ENCODE measurements at regions not wholly inside any gene's neighbourhood (a gene's known extent, or its start where the extent isn't known, plus 50 kb on each side); places are given as distances from the start of the nearest gene placed in this dataset.
A peak's percentile ranks its signal among the peaks of the same experiment; 100 is the strongest.
"Not testable (repeated sequence)": the region's sequence is repeated elsewhere in the genome, so short reads cannot be mapped to it uniquely, and the experiment has no call there.

- DNase-seq (ENCODE audit: low read depth in 4 of 6, low spot score in 6 of 6); H3K27ac ChIP-seq (ENCODE audit: low read depth, low read length); H3K36me3 ChIP-seq (ENCODE audit: control insufficient read depth, insufficient read depth, low read length); H3K4me1 ChIP-seq (ENCODE audit: control insufficient read depth, insufficient read depth, low read length); H3K9me3 ChIP-seq (ENCODE audit: control insufficient read depth, insufficient read depth, low read length); H3K27me3 ChIP-seq (ENCODE audit: control insufficient read depth, insufficient read depth, low read length); H3K4me3 ChIP-seq (ENCODE audit: low read depth, low read length): not testable (repeated sequence)
Observed at GRCh38 chr4:69013933-69014332, 62.3 kb upstream of the UGT2A3 start.

- H3K27me3 ChIP-seq (ENCODE audit: control insufficient read depth, insufficient read depth, low read length); H3K4me1 ChIP-seq (ENCODE audit: control insufficient read depth, insufficient read depth, low read length); DNase-seq (ENCODE audit: low read depth in 4 of 6, low spot score in 6 of 6); H3K27ac ChIP-seq (ENCODE audit: low read depth, low read length); H3K36me3 ChIP-seq (ENCODE audit: control insufficient read depth, insufficient read depth, low read length); H3K9me3 ChIP-seq (ENCODE audit: control insufficient read depth, insufficient read depth, low read length); H3K4me3 ChIP-seq (ENCODE audit: low read depth, low read length): not testable (repeated sequence)
- WGBS (ENCODE audit: insufficient coverage): 64% methylated on average over 2 of the region's 3 CpGs
Observed at GRCh38 chr4:69017986-69018385, 66.4 kb upstream of the UGT2A3 start.

GRCh38 chr4:69019538-69020461 is 68.2 kb upstream of the UGT2A3 start:
- H3K36me3 ChIP-seq (ENCODE audit: control insufficient read depth, insufficient read depth, low read length); H3K4me3 ChIP-seq (ENCODE audit: low read depth, low read length); DNase-seq (ENCODE audit: low read depth in 4 of 6, low spot score in 6 of 6); H3K9me3 ChIP-seq (ENCODE audit: control insufficient read depth, insufficient read depth, low read length); H3K27me3 ChIP-seq (ENCODE audit: control insufficient read depth, insufficient read depth, low read length); H3K27ac ChIP-seq (ENCODE audit: low read depth, low read length); H3K4me1 ChIP-seq (ENCODE audit: control insufficient read depth, insufficient read depth, low read length): not testable (repeated sequence)
- 72% methylated on average over 3 of the region's 6 CpGs for WGBS (ENCODE audit: insufficient coverage)

- H3K9me3 ChIP-seq (ENCODE audit: control insufficient read depth, insufficient read depth, low read length); H3K4me3 ChIP-seq (ENCODE audit: low read depth, low read length); H3K4me1 ChIP-seq (ENCODE audit: control insufficient read depth, insufficient read depth, low read length); H3K27ac ChIP-seq (ENCODE audit: low read depth, low read length); DNase-seq (ENCODE audit: low read depth in 4 of 6, low spot score in 6 of 6); H3K27me3 ChIP-seq (ENCODE audit: control insufficient read depth, insufficient read depth, low read length); H3K36me3 ChIP-seq (ENCODE audit: control insufficient read depth, insufficient read depth, low read length): not testable (repeated sequence)
- WGBS (ENCODE audit: insufficient coverage): no CpG with 5 or more reads among the region's 2 CpGs
Observed at GRCh38 chr4:69020462-69020807, 68.8 kb upstream of the UGT2A3 start.

GRCh38 chr4:69025191-69025998 is 70.9 kb upstream of the UGT2B7 start:
- Histone ChIP-seq H3K9me3 (ENCODE audit: control insufficient read depth, insufficient read depth, low read length) (no peaks in the 10 kb centered on the region), H3K36me3 (ENCODE audit: control insufficient read depth, insufficient read depth, low read length) (no peaks in the 10 kb centered on the region), H3K4me1 (ENCODE audit: control insufficient read depth, insufficient read depth, low read length) (no peaks in the 10 kb centered on the region), H3K27me3 (ENCODE audit: control insufficient read depth, insufficient read depth, low read length) (no peaks in the 10 kb centered on the region), H3K27ac (ENCODE audit: low read depth, low read length) (no peak overlapping the region), H3K4me3 (ENCODE audit: low read depth, low read length) (no peak overlapping the region)
- peak in 1 of 6 donors; percentile 4 for DNase-seq (ENCODE audit: low read depth in 4 of 6, low spot score in 6 of 6)
- 66% methylated on average over 4 of the region's 4 CpGs for WGBS (ENCODE audit: insufficient coverage)

GRCh38 chr4:69025999-69026387 is 70.3 kb upstream of the UGT2B7 start:
- no peaks in the 10 kb centered on the region for H3K36me3 ChIP-seq (ENCODE audit: control insufficient read depth, insufficient read depth, low read length)
- H3K27ac ChIP-seq (ENCODE audit: low read depth, low read length): no peak overlapping the region
- H3K4me1 ChIP-seq (ENCODE audit: control insufficient read depth, insufficient read depth, low read length): no peaks in the 10 kb centered on the region
- no peaks in the 10 kb centered on the region for H3K9me3 ChIP-seq (ENCODE audit: control insufficient read depth, insufficient read depth, low read length)
- DNase-seq (ENCODE audit: low read depth in 4 of 6, low spot score in 6 of 6): no peak
- H3K4me3 ChIP-seq (ENCODE audit: low read depth, low read length): no peak overlapping the region
- H3K27me3 ChIP-seq (ENCODE audit: control insufficient read depth, insufficient read depth, low read length): no peaks in the 10 kb centered on the region

- H3K27ac ChIP-seq (ENCODE audit: low read depth, low read length): no peak overlapping the region
- H3K4me1 ChIP-seq (ENCODE audit: control insufficient read depth, insufficient read depth, low read length): no peaks in the 10 kb centered on the region
- 100% methylated on average over 1 of the region's 2 CpGs for WGBS (ENCODE audit: insufficient coverage)
- no peaks in the 10 kb centered on the region for H3K9me3 ChIP-seq (ENCODE audit: control insufficient read depth, insufficient read depth, low read length)
- no peak overlapping the region for H3K4me3 ChIP-seq (ENCODE audit: low read depth, low read length)
- no peak for DNase-seq (ENCODE audit: low read depth in 4 of 6, low spot score in 6 of 6)
- no peaks in the 10 kb centered on the region for H3K27me3 ChIP-seq (ENCODE audit: control insufficient read depth, insufficient read depth, low read length)
- H3K36me3 ChIP-seq (ENCODE audit: control insufficient read depth, insufficient read depth, low read length): no peaks in the 10 kb centered on the region
Observed at GRCh38 chr4:69026974-69027373, 69.3 kb upstream of the UGT2B7 start.

GRCh38 chr4:69030326-69030725 is 65.9 kb upstream of the UGT2B7 start:
- 100% methylated on average over 1 of the region's 4 CpGs for WGBS (ENCODE audit: insufficient coverage)
- H3K36me3 ChIP-seq (ENCODE audit: control insufficient read depth, insufficient read depth, low read length): no peaks in the 10 kb centered on the region
- no peak overlapping the region for H3K27ac ChIP-seq (ENCODE audit: low read depth, low read length)
- H3K9me3 ChIP-seq (ENCODE audit: control insufficient read depth, insufficient read depth, low read length): no peaks in the 10 kb centered on the region
- no peak for DNase-seq (ENCODE audit: low read depth in 4 of 6, low spot score in 6 of 6)
- no peaks in the 10 kb centered on the region for H3K27me3 ChIP-seq (ENCODE audit: control insufficient read depth, insufficient read depth, low read length)
- H3K4me3 ChIP-seq (ENCODE audit: low read depth, low read length): no peak overlapping the region
- H3K4me1 ChIP-seq (ENCODE audit: control insufficient read depth, insufficient read depth, low read length): no peaks in the 10 kb centered on the region

- no CpG with 5 or more reads among the region's 2 CpGs for WGBS (ENCODE audit: insufficient coverage)
Observed at GRCh38 chr4:69032847-69033638, 63.2 kb upstream of the UGT2B7 start.

More at GRCh38 chr4:69032847-69033638, 63.2 kb upstream of the UGT2B7 start:
- H3K4me1 ChIP-seq (ENCODE audit: control insufficient read depth, insufficient read depth, low read length): no peaks in the 10 kb centered on the region
- no peak for DNase-seq (ENCODE audit: low read depth in 4 of 6, low spot score in 6 of 6)
- no peaks in the 10 kb centered on the region for H3K27me3 ChIP-seq (ENCODE audit: control insufficient read depth, insufficient read depth, low read length)
- H3K4me3 ChIP-seq (ENCODE audit: low read depth, low read length): no peak overlapping the region
- no peaks in the 10 kb centered on the region for H3K9me3 ChIP-seq (ENCODE audit: control insufficient read depth, insufficient read depth, low read length)
- H3K36me3 ChIP-seq (ENCODE audit: control insufficient read depth, insufficient read depth, low read length): no peaks in the 10 kb centered on the region
- H3K27ac ChIP-seq (ENCODE audit: low read depth, low read length): no peak overlapping the region

Measured in spinal cord (tissue), 9 donors.